Stomach (tissue), 4 donors: ENCODE measurements at regions not wholly inside any gene's neighbourhood (a gene's known extent, or its start where the extent isn't known, plus 50 kb on each side); places are given as distances from the start of the nearest gene placed in this dataset.

Experiments used
- CTCF ChIP-seq, 7 experiments: fragments of 450-650 bp in 4 of 7; fragments of 200-600 bp in 3 of 7; sonication (generic) in 3 of 7; IDR thresholded peaks; one replicate each; pipeline ENCODE4 v1.5.1; 2016 to 2019; ENCODE audit warnings: antibody characterized with exemption in 7 of 7, control low read depth in 2 of 7, mild to moderate bottlenecking in 1 of 7
- POLR2AphosphoS5 ChIP-seq, 3 donors: sonication (generic); formaldehyde crosslinking; IDR thresholded peaks; one replicate each; pipeline ENCODE4 v1.6.1; 2016; ENCODE audit warnings: antibody characterized with exemption in 3 of 3

- TF ChIP-seq CTCF (IDR thresholded peaks at IDR 0.05) = no peak
- no peak for TF ChIP-seq POLR2AphosphoS5 (IDR thresholded peaks at IDR 0.05)
Observed at GRCh38 chr2:128608921-128609880, 290.5 kb upstream of the HS6ST1 start.
